NB4 (cell line): ENCODE measurements at regions not wholly inside any gene's neighbourhood (a gene's known extent, or its start where the extent isn't known, plus 50 kb on each side); places are given as distances from the start of the nearest gene placed in this dataset.

Experiments
- DNase-seq: peaks from one replicate; pipeline ENCODE4 v3.0.0; 2010; ENCODE audit warnings: low read depth
- H3K4me3 ChIP-seq: one replicate; pipeline ENCODE4 v1.5.1; 2011; ENCODE audit warnings: mild to moderate bottlenecking, low read depth, low read length, moderate library complexity
- MYC ChIP-seq: IDR thresholded peaks from 2 replicates; pipeline ENCODE4 v1.6.1; 2011; ENCODE audit warnings: low read depth, low read length
- POLR2A ChIP-seq: IDR thresholded peaks from 2 replicates; pipeline ENCODE4 v1.6.1; 2011; ENCODE audit warnings: mild to moderate bottlenecking; ENCODE audit not compliant: insufficient read length; ENCODE audit errors: extremely low read depth
- TF ChIP-seq, protein P1 (sequence below): IDR thresholded peaks from one replicate; pipeline ENCODE4 v1.5.1; 2012; ENCODE audit warnings: low read depth, low read length
- TF ChIP-seq, protein P2 (sequence below): IDR thresholded peaks from 2 replicates; pipeline ENCODE4 v1.6.1; 2011; ENCODE audit warnings: low read depth, low read length

DNA sequence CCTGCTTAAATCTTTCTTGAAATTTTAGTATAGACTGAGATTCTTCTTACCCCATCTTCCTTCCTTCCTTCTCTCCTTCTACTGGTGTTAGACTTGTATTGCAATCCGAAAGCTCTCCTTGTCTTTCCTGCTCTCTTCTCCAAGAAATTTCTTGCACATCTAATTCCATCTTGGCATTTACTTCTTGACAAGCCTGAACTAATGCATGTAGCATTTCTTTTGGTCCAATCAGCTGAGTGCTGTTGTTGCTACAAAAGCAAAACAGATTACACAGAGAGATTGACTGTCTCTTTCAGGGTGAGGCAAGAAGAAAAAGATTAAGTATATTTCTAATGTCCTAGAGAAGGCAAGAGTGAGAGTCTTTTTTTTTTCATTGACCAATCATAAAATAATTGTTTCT, 51.6 kb upstream of the MAP1B start:
- TF ChIP-seq MYC (no peak), POLR2A (no peak)
- TF ChIP-seq, protein P1, sequence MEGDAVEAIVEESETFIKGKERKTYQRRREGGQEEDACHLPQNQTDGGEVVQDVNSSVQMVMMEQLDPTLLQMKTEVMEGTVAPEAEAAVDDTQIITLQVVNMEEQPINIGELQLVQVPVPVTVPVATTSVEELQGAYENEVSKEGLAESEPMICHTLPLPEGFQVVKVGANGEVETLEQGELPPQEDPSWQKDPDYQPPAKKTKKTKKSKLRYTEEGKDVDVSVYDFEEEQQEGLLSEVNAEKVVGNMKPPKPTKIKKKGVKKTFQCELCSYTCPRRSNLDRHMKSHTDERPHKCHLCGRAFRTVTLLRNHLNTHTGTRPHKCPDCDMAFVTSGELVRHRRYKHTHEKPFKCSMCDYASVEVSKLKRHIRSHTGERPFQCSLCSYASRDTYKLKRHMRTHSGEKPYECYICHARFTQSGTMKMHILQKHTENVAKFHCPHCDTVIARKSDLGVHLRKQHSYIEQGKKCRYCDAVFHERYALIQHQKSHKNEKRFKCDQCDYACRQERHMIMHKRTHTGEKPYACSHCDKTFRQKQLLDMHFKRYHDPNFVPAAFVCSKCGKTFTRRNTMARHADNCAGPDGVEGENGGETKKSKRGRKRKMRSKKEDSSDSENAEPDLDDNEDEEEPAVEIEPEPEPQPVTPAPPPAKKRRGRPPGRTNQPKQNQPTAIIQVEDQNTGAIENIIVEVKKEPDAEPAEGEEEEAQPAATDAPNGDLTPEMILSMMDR, result no peak
- TF ChIP-seq, protein P2, sequence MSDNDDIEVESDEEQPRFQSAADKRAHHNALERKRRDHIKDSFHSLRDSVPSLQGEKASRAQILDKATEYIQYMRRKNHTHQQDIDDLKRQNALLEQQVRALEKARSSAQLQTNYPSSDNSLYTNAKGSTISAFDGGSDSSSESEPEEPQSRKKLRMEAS, result no peak

More for the DNA sequence above, 51.6 kb upstream of the MAP1B start:
- no peak overlapping the region for H3K4me3 ChIP-seq
- no peak for DNase-seq
